ENCODE measurements at regions not wholly inside any gene's neighbourhood (a gene's known extent, or its start where the extent isn't known, plus 50 kb on each side); places are given as distances from the start of the nearest gene placed in this dataset.

DNA sequence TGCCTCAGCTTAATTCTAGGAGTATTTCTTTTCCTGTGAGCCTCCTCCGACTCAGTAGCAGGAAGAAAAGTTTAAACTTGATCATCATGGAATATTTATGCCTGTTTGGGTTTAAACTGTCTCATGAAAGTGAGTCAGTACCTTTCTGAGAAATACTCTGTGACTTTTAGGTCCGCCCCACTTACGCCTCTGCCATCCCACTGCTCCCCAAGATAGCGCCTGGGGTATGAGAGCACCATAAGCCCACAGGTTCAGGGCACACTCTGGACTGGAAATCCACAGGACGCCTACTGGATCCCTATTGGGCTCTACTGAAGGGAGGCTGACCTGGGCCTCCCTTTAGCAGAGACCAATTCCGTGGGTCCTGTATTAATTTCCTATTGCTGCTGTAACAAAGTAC lies 175.8 kb upstream of the CDH20 start:
- Histone ChIP-seq H3K4me3 (no peak overlapping the region), H3K27me3 (no peaks in the 10 kb centered on the region), H3K9me3 (no peaks in the 10 kb centered on the region), H3K27ac (no peak overlapping the region), H3K4me1 (no peaks in the 10 kb centered on the region), H3K36me3 (no peaks in the 10 kb centered on the region)
- no peak for TF ChIP-seq CTCF (IDR thresholded peaks at IDR 0.05)
- WGBS, 2 donors: 58 to 68% methylated on average over 6 of the region's 6 CpGs
- DNase-seq (no peak), FAIRE-seq (no peak), ATAC-seq (no peak)
- intact Hi-C loops (cut with DNase I): no loop called here

GRCh38 chr18:61159246-61159645 lies 174.0 kb upstream of the CDH20 start:
- TF ChIP-seq CTCF (IDR thresholded peaks at IDR 0.05): no peak
- DNase-seq (no peak), FAIRE-seq (no peak), ATAC-seq (no peak)
- Histone ChIP-seq H3K9me3 (no peaks in the 10 kb centered on the region), H3K4me1 (no peaks in the 10 kb centered on the region), H3K36me3 (no peaks in the 10 kb centered on the region), H3K27me3 (no peaks in the 10 kb centered on the region), H3K4me3 (no peak overlapping the region), H3K27ac (no peak overlapping the region)
- WGBS, 2 donors: 38 to 49% methylated on average over 4 of the region's 4 CpGs
- intact Hi-C loops (cut with DNase I): no loop called here

DNA sequence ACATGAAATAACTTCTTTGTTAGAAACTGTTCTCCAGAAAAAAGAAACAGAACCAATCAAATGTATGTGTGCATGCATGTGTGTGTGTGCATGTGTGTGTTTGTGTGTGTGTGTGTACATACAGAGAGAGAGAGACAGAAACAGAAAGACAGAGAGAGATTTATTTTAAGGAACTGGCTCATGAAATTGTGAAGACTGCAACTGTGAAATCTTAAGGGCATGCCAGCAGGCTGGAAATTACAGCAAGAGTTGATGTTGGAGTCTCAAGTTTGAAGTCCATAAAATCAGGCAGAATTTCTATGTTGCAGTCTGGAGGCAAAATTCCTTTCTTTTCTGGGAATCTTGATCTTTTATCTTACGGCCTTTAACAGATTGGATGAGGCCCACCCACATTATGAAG lies 168.9 kb upstream of the CDH20 start:
- Histone ChIP-seq H3K4me3 (no peak overlapping the region), H3K9me3 (no peaks in the 10 kb centered on the region), H3K27ac (no peak overlapping the region), H3K36me3 (no peaks in the 10 kb centered on the region), H3K27me3 (no peaks in the 10 kb centered on the region), H3K4me1 (no peaks in the 10 kb centered on the region)
- no peak for TF ChIP-seq CTCF (IDR thresholded peaks at IDR 0.05)
- DNase-seq (no peak), FAIRE-seq (no peak), ATAC-seq (no peak)
- intact Hi-C loops (cut with DNase I): no loop called here
- 59% methylated on average over 1 of the region's 1 CpG for WGBS, 2 donors

DNA sequence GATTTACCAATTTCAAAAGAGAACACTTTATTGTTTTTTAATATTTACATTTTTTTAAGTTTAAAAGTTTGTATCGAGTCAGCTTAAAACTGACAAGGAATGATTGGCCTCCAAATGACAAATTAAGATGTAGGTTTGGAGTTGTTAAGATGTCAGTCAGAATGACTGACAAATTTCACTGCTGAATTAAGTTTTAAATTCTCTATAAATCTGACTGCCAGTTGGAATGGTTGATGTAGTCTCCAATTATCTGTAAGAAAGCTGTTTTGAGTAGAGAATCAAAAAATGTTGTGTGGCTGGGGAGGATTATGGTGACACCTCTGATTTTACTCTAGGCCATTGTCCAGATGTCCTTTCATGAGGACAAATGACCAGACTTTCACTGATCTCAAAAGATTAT lies 165.3 kb upstream of the CDH20 start:
- FAIRE-seq: no peak
- intact Hi-C loops (cut with DNase I): no loop called here
- ATAC-seq: no peak

GRCh38 chr18:61169386-61169785 lies 163.8 kb upstream of the CDH20 start:
- Histone ChIP-seq H3K27ac (no peak overlapping the region), H3K4me1 (no peaks in the 10 kb centered on the region), H3K27me3 (no peaks in the 10 kb centered on the region), H3K36me3 (no peaks in the 10 kb centered on the region), H3K4me3 (no peak overlapping the region), H3K9me3 (no peaks in the 10 kb centered on the region)
- FAIRE-seq (no peak), ATAC-seq (no peak), DNase-seq (no peak)
- WGBS, 2 donors: 52 to 68% methylated on average over 4 of the region's 4 CpGs
- intact Hi-C loops (cut with DNase I): no loop called here
- TF ChIP-seq CTCF (IDR thresholded peaks at IDR 0.05): no peak

More for the DNA sequence above, 165.3 kb upstream of the CDH20 start:
- Histone ChIP-seq H3K27me3 (no peaks in the 10 kb centered on the region), H3K36me3 (no peaks in the 10 kb centered on the region), H3K9me3 (no peaks in the 10 kb centered on the region), H3K4me1 (no peaks in the 10 kb centered on the region), H3K4me3 (no peak overlapping the region), H3K27ac (no peak overlapping the region)
- TF ChIP-seq CTCF (IDR thresholded peaks at IDR 0.05): no peak
- 53 to 63% methylated on average over 1 of the region's 1 CpG for WGBS, 2 donors
- DNase-seq: no peak
